GM19025 (cell line): ENCODE measurements at regions not wholly inside any gene's neighbourhood (a gene's known extent, or its start where the extent isn't known, plus 50 kb on each side); places are given as distances from the start of the nearest gene placed in this dataset.

Experiments
- ATAC-seq: cut with Tn5 transposase; IDR thresholded peaks from one replicate; pipeline ENCODE4 v1.9.1; 2021; ENCODE audit warnings: mild to moderate bottlenecking, low read depth, moderate library complexity; ENCODE audit not compliant: unreplicated experiment

GRCh38 chr4:18945464-18945863, 923.9 kb upstream of the LCORL start:
- ATAC-seq = no peak

GRCh38 chr4:18942874-18943273, 921.3 kb upstream of the LCORL start:
- ATAC-seq = no peak

GRCh38 chr4:18938343-18939099, 917.0 kb upstream of the LCORL start:
- ATAC-seq = no peak

- no peak for ATAC-seq
These were observed 916.2 kb upstream of the LCORL start for GRCh38 chr4:18937746-18938145.

- ATAC-seq = no peak
These were observed 915.5 kb upstream of the LCORL start for GRCh38 chr4:18937080-18937479.

GRCh38 chr4:18935659-18936345, 914.2 kb upstream of the LCORL start:
- ATAC-seq = no peak

GRCh38 chr4:18934197-18934596, 912.6 kb upstream of the LCORL start:
- no peak for ATAC-seq

- no peak for ATAC-seq
These were observed 911.3 kb upstream of the LCORL start for GRCh38 chr4:18932730-18933339.

- ATAC-seq = no peak
These were observed 910.3 kb upstream of the LCORL start for GRCh38 chr4:18931643-18932377.

- no peak for ATAC-seq
These were observed 908.9 kb upstream of the LCORL start for GRCh38 chr4:18930487-18930886.

- no peak for ATAC-seq
These were observed 902.1 kb upstream of the LCORL start for GRCh38 chr4:18923496-18924161.

- ATAC-seq = no peak
These were observed 896.1 kb upstream of the LCORL start for GRCh38 chr4:18917689-18918088.

- ATAC-seq = no peak
These were observed 892.6 kb upstream of the LCORL start for GRCh38 chr4:18914182-18914581.

- ATAC-seq = no peak
These were observed 873.4 kb upstream of the LCORL start for GRCh38 chr4:18894928-18895327.

- ATAC-seq = no peak
These were observed 860.9 kb upstream of the LCORL start for GRCh38 chr4:18882468-18882867.

- ATAC-seq = no peak
These were observed 860.0 kb upstream of the LCORL start for GRCh38 chr4:18881556-18881955.

- ATAC-seq = no peak
These were observed 859.3 kb upstream of the LCORL start for GRCh38 chr4:18880871-18881270.

- no peak for ATAC-seq
These were observed 857.0 kb upstream of the LCORL start for GRCh38 chr4:18878561-18878960.

GRCh38 chr4:18869166-18869565, 847.6 kb upstream of the LCORL start:
- ATAC-seq = no peak

- ATAC-seq = no peak
These were observed 839.4 kb upstream of the LCORL start for GRCh38 chr4:18860836-18861530.
